Bronchial epithelial cell (primary cell): ENCODE measurements at regions not wholly inside any gene's neighbourhood (a gene's known extent, or its start where the extent isn't known, plus 50 kb on each side); places are given as distances from the start of the nearest gene placed in this dataset.

ENCODE experiments used
- DNase-seq: peaks from one replicate; pipeline ENCODE4 v3.0.0-alpha.2; 2010; ENCODE audit warnings: low read depth
- FAIRE-seq: peaks from 2 replicates; lab custom pipeline; 2011; peaks lifted over from hg19 to GRCh38; lab: Jason Lieb, UNC
- H3K27me3 ChIP-seq: 2 replicates; pipeline ENCODE4 v1.5.1; 2011; ENCODE audit warnings: low read length; ENCODE audit not compliant: control insufficient read depth, insufficient read depth
- H3K36me3 ChIP-seq: 2 replicates; pipeline ENCODE4 v1.5.1; 2011; ENCODE audit warnings: low read length; ENCODE audit not compliant: control insufficient read depth, insufficient read depth
- H3K4me3 ChIP-seq: 2 replicates; pipeline ENCODE4 v1.5.1; 2011; ENCODE audit warnings: mild to moderate bottlenecking, low read depth, low read length, control low read depth
- TF ChIP-seq, protein P1 (sequence below): IDR thresholded peaks from 2 replicates; pipeline ENCODE4 v1.5.1; 2011; ENCODE audit warnings: mild to moderate bottlenecking, moderate library complexity, low read length, control low read depth, inconsistent platforms; ENCODE audit not compliant: insufficient read depth, severe bottlenecking

DNA sequence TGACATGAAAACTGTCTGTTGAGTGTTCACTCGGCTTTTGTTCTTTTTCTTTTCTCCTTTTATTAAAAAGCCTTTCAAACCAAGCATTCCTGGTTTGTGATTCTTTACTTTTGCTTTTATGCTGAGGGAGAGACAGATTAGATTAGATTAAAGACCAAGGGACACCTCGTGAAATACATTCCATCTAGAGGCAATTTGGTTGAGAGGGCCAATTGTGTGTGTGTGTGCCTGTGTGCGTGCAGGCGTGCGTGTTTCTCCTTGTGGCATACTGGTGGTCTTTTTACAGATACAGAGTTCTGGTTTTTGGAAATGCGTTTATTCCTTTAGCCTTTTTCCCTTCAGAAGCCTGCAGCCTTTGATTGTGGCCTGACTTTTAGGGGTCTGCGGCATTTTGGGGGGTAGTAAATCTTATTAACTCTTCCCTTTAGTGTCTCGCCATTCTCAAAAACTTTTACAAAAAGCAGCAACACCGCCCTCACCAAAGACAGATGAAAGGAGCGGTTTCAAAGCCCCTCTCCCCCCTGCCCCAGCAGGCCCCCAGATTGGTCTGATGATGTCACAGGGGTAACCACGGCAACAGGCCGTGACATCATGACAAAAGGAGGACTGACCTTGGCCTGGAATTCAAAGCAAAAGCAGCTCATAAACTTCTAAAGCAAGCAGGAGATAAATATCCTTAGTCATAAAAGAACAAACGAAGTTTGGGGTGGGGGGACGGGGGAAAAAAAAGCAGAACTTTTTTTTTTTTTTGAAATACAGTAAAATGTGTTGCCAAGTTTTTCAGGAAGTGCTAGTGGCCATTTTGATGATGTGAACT is 84.1 kb upstream of the TBX3 start:
- no peak for FAIRE-seq
- no peaks in the 10 kb centered on the region for H3K36me3 ChIP-seq
- H3K4me3 ChIP-seq: no peak overlapping the region
- no peaks in the 10 kb centered on the region for H3K27me3 ChIP-seq
- TF ChIP-seq, protein P1, sequence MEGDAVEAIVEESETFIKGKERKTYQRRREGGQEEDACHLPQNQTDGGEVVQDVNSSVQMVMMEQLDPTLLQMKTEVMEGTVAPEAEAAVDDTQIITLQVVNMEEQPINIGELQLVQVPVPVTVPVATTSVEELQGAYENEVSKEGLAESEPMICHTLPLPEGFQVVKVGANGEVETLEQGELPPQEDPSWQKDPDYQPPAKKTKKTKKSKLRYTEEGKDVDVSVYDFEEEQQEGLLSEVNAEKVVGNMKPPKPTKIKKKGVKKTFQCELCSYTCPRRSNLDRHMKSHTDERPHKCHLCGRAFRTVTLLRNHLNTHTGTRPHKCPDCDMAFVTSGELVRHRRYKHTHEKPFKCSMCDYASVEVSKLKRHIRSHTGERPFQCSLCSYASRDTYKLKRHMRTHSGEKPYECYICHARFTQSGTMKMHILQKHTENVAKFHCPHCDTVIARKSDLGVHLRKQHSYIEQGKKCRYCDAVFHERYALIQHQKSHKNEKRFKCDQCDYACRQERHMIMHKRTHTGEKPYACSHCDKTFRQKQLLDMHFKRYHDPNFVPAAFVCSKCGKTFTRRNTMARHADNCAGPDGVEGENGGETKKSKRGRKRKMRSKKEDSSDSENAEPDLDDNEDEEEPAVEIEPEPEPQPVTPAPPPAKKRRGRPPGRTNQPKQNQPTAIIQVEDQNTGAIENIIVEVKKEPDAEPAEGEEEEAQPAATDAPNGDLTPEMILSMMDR: no peak
- no peak for DNase-seq

DNA sequence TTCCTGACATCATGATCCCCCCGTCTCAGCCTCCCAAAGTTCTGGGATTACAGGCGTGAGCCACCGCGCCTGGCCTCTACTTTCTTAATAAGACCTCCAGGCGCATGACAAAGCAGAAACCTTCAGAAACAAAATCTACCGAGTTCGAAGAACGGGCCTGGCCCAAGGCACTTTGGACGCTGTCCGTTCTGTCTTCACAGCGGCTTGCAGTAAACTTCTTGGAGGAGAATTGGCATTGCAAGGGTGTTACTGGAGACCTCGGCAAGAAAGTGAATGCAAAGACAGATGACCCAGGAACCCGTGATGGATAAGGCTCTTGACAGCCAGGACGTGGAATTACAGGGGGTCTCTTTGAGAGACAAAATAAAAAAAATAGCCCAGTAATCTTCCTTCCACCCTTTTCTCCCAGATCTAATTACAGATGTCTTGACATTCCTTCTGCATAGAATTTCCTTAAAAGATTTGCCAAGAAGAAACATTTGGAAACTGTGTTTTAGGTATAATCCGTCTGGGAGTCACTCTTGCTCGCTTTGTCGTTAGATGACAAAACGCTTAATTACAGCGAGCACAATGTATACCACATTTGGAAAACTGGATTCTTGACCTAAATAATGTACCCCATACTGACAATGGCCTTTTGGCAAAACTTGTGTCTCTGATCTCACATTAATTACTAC is 83.2 kb upstream of the TBX3 start:
- no peaks in the 10 kb centered on the region for H3K36me3 ChIP-seq
- H3K27me3 ChIP-seq: no peaks in the 10 kb centered on the region
- FAIRE-seq (no peak), DNase-seq (no peak)
- TF ChIP-seq, protein P1: no peak
- H3K4me3 ChIP-seq: no peak overlapping the region

DNA sequence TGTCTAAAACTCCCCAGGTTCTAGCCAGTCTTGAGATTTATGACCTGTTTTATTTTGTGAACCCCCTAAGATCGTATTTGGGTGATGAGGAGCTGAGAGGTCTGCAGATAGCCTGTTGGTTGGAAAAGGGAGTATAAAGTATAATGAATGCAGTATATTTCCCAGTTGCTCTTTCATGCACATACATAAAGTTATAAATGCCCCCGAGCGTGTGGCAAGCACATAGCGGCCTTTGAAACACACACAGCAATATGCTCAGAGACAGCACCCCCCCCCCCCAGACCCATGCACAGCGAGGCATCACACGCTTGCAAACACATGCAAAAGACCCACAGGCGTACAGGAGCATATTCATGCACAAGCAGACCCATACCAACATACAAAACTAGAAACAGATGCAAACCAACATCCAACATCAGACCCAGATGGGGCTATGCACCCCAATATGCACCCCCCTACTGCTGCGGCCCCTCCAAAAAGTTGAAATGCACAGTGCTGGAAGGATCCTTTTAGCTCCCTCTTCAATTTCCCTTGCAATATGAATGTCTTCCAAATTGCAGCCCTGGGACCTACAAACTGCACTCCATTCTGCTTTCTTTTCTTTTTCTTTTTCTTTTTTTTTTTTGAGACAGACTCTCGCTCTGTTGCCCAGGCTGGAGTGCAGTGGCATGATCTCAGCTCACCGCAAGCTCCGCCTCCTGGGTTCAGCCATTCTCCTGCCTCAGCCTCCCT is 82.2 kb upstream of the TBX3 start:
- Histone ChIP-seq H3K4me3 (no peak overlapping the region), H3K27me3 (no peaks in the 10 kb centered on the region), H3K36me3 (no peaks in the 10 kb centered on the region)
- TF ChIP-seq, protein P1: no peak
- FAIRE-seq (no peak), DNase-seq (no peak)

DNA sequence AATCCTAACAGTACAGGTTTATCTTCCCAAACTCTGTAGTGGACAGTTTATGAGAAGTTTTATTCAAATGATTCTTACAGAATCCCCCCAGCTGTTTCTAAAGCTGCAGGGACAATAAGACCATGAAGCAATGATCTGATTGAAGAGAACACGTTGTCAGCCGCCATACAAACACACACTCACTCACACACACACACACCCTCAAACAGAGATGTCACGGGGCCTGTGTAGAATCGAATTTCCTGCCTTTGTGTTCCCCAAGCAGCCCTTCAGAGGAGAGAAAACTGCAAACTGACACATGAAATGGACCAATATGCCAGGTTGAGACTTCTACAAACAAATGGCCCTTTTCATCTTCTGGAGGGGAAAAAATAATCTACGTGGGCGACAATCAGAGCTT is 80.5 kb upstream of the TBX3 start:
- TF ChIP-seq, protein P1: no peak
- no peak overlapping the region for H3K4me3 ChIP-seq
- DNase-seq (no peak), FAIRE-seq (no peak)
- H3K36me3 ChIP-seq: no peaks in the 10 kb centered on the region
- H3K27me3 ChIP-seq: no peaks in the 10 kb centered on the region

DNA sequence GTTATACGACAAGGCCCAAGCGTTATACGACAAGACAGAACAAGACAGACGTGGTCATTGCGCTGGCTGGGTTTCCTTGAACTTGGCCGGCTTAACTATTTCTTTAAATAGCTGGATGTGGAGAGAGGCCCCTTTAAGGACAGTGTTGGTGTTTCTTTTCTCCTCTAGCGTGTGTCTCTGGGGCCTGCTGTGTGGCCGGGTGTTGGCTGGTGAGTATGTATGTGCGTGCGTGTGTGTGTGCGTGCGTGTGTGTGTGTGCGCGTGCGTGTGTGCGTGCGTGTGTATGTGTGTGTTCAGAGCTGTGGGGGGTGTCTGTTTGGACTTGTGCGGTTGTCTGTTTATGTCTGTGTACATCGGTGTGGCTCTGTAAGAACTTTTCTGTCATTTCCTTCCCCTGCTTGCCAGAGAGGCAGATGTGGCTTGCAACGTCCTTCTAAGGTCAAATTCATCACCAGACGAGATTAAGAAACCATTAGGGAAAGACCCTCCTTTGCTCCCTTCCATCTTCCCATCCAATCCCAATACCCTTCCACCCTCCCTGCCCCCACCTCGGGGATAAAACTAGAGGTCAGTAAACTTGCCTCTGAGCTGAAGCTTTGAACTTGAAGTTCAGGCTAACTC is 78.6 kb upstream of the TBX3 start:
- TF ChIP-seq, protein P1: no peak
- Histone ChIP-seq H3K4me3 (no peak overlapping the region), H3K36me3 (no peaks in the 10 kb centered on the region), H3K27me3 (no peaks in the 10 kb centered on the region)
- FAIRE-seq: no peak
- no peak for DNase-seq
